ENCODE measurements at regions not wholly inside any gene's neighbourhood (a gene's known extent, or its start where the extent isn't known, plus 50 kb on each side); places are given as distances from the start of the nearest gene placed in this dataset.

DNA sequence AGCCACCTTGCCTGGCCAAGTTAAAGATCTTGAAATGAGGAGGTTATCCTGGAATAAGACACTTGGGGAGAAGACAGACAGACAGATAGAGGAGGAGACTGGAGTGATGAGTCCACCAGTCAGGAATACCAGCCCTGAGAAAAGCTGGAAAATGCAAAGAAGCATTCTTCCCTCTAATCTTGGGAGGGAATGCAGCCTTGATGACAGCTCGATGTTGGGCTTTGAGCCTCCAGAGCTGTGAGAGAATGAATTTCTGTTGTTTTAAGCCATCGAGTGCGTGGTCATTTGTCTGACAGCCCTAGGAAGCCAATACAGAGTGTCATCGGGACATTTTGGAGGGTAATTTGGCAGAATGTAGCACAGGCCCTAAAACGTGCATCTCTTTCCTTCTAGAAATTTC is 199.1 kb upstream of the IER5L start:
- Histone ChIP-seq H3K4me1 (peaks cover 0 to 1% (median under 1%) of the 10 kb centered on the region in 4 donors), H3K27me3 (no peaks in the 10 kb centered on the region), H3K36me3 (no peaks in the 10 kb centered on the region), H3K27ac (no peak overlapping the region), H3K4me3 (no peak overlapping the region), H3K9me3 (no peaks in the 10 kb centered on the region)
- no peak for DNase-seq
- 84 to 86% methylated on average over 5 of the region's 5 CpGs for WGBS, 2 donors
- TF ChIP-seq POLR2AphosphoS5 (IDR thresholded peaks at IDR 0.05) (no peak), POLR2A (IDR thresholded peaks at IDR 0.05) (no peak), EP300 (IDR thresholded peaks at IDR 0.05) (no peak)
- TF ChIP-seq, protein P1, sequence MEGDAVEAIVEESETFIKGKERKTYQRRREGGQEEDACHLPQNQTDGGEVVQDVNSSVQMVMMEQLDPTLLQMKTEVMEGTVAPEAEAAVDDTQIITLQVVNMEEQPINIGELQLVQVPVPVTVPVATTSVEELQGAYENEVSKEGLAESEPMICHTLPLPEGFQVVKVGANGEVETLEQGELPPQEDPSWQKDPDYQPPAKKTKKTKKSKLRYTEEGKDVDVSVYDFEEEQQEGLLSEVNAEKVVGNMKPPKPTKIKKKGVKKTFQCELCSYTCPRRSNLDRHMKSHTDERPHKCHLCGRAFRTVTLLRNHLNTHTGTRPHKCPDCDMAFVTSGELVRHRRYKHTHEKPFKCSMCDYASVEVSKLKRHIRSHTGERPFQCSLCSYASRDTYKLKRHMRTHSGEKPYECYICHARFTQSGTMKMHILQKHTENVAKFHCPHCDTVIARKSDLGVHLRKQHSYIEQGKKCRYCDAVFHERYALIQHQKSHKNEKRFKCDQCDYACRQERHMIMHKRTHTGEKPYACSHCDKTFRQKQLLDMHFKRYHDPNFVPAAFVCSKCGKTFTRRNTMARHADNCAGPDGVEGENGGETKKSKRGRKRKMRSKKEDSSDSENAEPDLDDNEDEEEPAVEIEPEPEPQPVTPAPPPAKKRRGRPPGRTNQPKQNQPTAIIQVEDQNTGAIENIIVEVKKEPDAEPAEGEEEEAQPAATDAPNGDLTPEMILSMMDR (IDR thresholded peaks at IDR 0.05), result no peak
- intact Hi-C loops (cut with DNase I), result no loop called here

DNA sequence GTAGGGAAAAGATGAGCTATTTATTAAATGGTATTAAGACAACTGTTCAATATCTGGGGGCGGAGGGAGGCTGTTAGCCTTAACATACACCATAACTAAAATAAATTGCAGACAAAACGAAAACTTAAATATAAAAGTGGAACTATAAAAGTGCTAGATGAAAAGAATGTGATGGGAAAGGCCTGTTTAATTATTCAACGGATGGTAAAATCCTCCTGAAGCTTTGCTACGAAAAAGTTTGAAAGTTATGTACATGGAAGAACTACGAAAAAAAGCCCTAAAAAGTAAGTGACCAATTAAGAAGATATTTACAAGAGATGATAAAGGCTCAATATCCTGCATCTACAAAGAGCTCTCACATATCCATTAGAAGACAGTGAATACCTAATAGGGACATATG is 197.8 kb upstream of the IER5L start:
- Histone ChIP-seq H3K36me3 (no peaks in the 10 kb centered on the region), H3K27ac (no peak overlapping the region), H3K27me3 (no peaks in the 10 kb centered on the region), H3K4me3 (no peak overlapping the region), H3K4me1 (no peaks in the 10 kb centered on the region), H3K9me3 (no peaks in the 10 kb centered on the region)
- intact Hi-C loops (cut with DNase I), result no loop called here
- TF ChIP-seq EP300 (IDR thresholded peaks at IDR 0.05) (no peak), POLR2A (IDR thresholded peaks at IDR 0.05) (no peak), POLR2AphosphoS5 (IDR thresholded peaks at IDR 0.05) (no peak)
- TF ChIP-seq, protein P1 (IDR thresholded peaks at IDR 0.05), result no peak
- 81 to 87% methylated on average over 5 of the region's 5 CpGs for WGBS, 2 donors
- no peak for DNase-seq

GRCh38 chr9:129374651-129375050 is 196.6 kb upstream of the IER5L start:
- DNase-seq, result no peak
- intact Hi-C loops (cut with DNase I), result no loop called here
- WGBS, 2 donors, result 93 to 98% methylated on average over 2 of the region's 2 CpGs
- no peaks in the 10 kb centered on the region for H3K36me3 ChIP-seq
- peaks cover 0 to 4% (median 0%) of the 10 kb centered on the region in 4 donors for H3K9me3 ChIP-seq
- no peak overlapping the region for H3K4me3 ChIP-seq
- H3K27ac ChIP-seq, result no peak overlapping the region
- no peaks in the 10 kb centered on the region for H3K27me3 ChIP-seq
- H3K4me1 ChIP-seq, result no peaks in the 10 kb centered on the region
- no peak for TF ChIP-seq EP300 (IDR thresholded peaks at IDR 0.05)
- TF ChIP-seq, protein P1 (IDR thresholded peaks at IDR 0.05), result no peak
- no peak for TF ChIP-seq POLR2A (IDR thresholded peaks at IDR 0.05)
- no peak for TF ChIP-seq POLR2AphosphoS5 (IDR thresholded peaks at IDR 0.05)

GRCh38 chr9:129374231-129374630 is 196.2 kb upstream of the IER5L start:
- Histone ChIP-seq H3K4me1 (no peaks in the 10 kb centered on the region), H3K36me3 (no peaks in the 10 kb centered on the region), H3K9me3 (peaks cover 0 to 4% (median 0%) of the 10 kb centered on the region in 4 donors), H3K27me3 (no peaks in the 10 kb centered on the region), H3K27ac (no peak overlapping the region), H3K4me3 (no peak overlapping the region)
- no peak for TF ChIP-seq POLR2AphosphoS5 (IDR thresholded peaks at IDR 0.05)
- intact Hi-C loops (cut with DNase I), result no loop called here
- WGBS, 2 donors, result 93 to 96% methylated on average over 3 of the region's 3 CpGs
- DNase-seq, result no peak

DNA sequence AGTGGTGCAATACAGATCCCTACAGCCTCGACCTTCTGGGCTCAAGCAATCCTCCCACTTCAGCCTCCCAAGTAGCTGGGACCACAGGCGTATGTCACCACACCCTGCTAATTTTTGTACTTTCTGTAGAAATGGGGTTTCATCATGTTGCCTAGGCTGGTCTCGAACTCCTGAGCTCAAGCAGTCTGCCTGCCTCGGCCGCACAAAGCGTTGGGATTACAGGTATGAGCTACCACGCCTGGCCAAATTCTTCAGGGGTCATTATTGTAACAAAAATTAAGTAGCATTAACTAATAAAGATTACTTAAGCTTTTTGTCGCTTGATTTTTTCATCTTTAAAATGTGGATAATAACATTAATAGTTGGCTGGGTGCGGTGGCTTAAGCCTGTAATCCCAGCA is 195.3 kb upstream of the IER5L start:
- 93% methylated on average over 9 of the region's 9 CpGs for WGBS, 2 donors
- no peaks in the 10 kb centered on the region for H3K27me3 ChIP-seq
- DNase-seq, result no peak
- intact Hi-C loops (cut with DNase I), result no loop called here
- H3K9me3 ChIP-seq, result peaks cover 0 to 4% (median 0%) of the 10 kb centered on the region in 4 donors
- no peak overlapping the region for H3K27ac ChIP-seq
- H3K36me3 ChIP-seq, result no peaks in the 10 kb centered on the region
- no peak overlapping the region for H3K4me3 ChIP-seq
- no peaks in the 10 kb centered on the region for H3K4me1 ChIP-seq
- TF ChIP-seq POLR2A (IDR thresholded peaks at IDR 0.05) (no peak), EP300 (IDR thresholded peaks at IDR 0.05) (no peak), POLR2AphosphoS5 (IDR thresholded peaks at IDR 0.05) (no peak)
- TF ChIP-seq, protein P1 (IDR thresholded peaks at IDR 0.05), result no peak
